Motor neuron (in vitro differentiated cells): ENCODE measurements at regions not wholly inside any gene's neighbourhood (a gene's known extent, or its start where the extent isn't known, plus 50 kb on each side); places are given as distances from the start of the nearest gene placed in this dataset.

Experiments used
- ATAC-seq, 8 experiments: fragments of 200-7000 bp; cut with Tn5 transposase; replicated peaks in 6 of 8; 2 replicates each; pipeline ENCODE4 v1.8.0; 2021; ENCODE audit warnings: mild to moderate bottlenecking in 8 of 8, moderate library complexity in 8 of 8
- H3K27ac ChIP-seq, 2 donors: fragments of 250-450 bp; sonication (Bioruptor Pico); 2 replicates each; pipeline ENCODE4 v1.9.0; 2021; ENCODE audit warnings: antibody characterized with exemption in 2 of 2, mild to moderate bottlenecking in 2 of 2, moderate library complexity in 1 of 2
- H3K4me1 ChIP-seq, 2 donors: fragments of 250-450 bp; sonication (Bioruptor Pico); replicated peaks in 1 of 2; 2 replicates each; pipeline ENCODE4 v1.6.1; 2021; ENCODE audit warnings: antibody characterized with exemption in 2 of 2, mild to moderate bottlenecking in 2 of 2, moderate library complexity in 1 of 2
- H3K4me3 ChIP-seq, 5 donors: fragments of 250-450 bp; sonication (Bioruptor Pico); 2 replicates each; pipeline ENCODE4 v1.9.0; 2021; ENCODE audit warnings: antibody characterized with exemption in 5 of 5, mild to moderate bottlenecking in 5 of 5, moderate library complexity in 4 of 5
- WGBS, 10 experiments: fragments of 450-650 bp; shearing (Covaris generic); methylation state at CpG; one replicate each; pipeline ENCODE4 v1.0.0; 2022; 5-methylcytosine and 5-hydroxymethylcytosine counted together
- in situ Hi-C, 9 experiments: fragments of 400-800 bp; cut with MboI; loops; one replicate each; pipeline ENCODE4 v1.15.0; 2021; ENCODE audit warnings: low sequenced_read_pairs in 9 of 9, low pct_unique_long_range_greater_than_20kb in 2 of 9; ENCODE audit not compliant: unreplicated experiment in 9 of 9

DNA sequence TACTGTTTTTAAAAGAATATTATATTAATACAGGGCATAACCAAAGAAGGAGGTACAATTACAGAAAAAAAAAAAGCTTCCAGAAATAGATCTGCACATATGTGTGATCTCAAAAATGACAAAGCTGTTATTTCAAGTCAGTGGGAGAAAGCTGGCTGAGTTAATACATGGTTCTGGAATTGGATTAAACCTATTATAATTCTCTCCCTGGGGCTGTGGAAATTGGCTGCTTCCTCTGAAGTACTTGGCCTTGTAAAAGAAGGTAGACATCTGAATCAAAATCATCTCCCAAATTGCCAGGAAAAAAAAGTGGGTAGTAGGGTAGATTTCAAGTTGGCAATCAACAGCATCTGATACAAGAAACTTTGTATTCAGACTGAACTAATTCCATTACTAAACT lies 723.9 kb upstream of the ALCAM start:
- in situ Hi-C loops = no loop called here
- Histone ChIP-seq H3K4me3 (no peak overlapping the region), H3K27ac (no peak overlapping the region), H3K4me1 (peaks cover 0 to 5% of the 10 kb centered on the region in 2 donors)
- no peak for ATAC-seq

DNA sequence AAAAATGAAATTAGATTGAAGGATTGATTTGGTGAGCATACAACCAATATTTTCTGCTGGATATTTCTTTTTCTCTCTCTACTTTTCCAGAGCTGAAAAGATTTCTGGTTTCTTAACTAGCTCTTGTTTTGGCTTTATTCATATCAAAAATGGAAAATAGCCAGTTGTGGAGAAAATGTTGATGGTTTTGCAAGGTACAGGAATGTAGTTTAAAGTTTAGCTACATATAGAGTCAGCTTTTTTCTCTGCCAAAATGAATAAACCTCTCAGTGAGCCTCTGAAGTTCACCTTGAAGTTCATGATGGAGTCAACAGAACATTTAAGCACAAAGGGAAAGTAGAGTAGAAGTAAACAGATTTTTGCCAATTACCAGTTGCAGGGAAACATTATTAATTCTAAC lies 720.5 kb upstream of the ALCAM start:
- peaks cover 0 to 5% of the 10 kb centered on the region in 2 donors for H3K4me1 ChIP-seq
- ATAC-seq = no peak
- in situ Hi-C loops = no loop called here
- H3K4me3 ChIP-seq = no peak overlapping the region
- H3K27ac ChIP-seq = no peak overlapping the region

GRCh38 chr3:104648823-104649222 lies 717.9 kb upstream of the ALCAM start:
- peaks cover 0 to 5% of the 10 kb centered on the region in 2 donors for H3K4me1 ChIP-seq
- H3K4me3 ChIP-seq = no peak overlapping the region
- WGBS, 10 experiments = 0 to 86% (median 43%) methylated on average over 1 of the region's 1 CpG; no CpG with 5 or more reads in 2 of the 10 experiments
- peak; percentile 25 to 71 (median 40) for ATAC-seq
- H3K27ac ChIP-seq = no peak overlapping the region
- in situ Hi-C loops = no loop called here

- 45 to 96% (median 82%) methylated on average over 2 to 5 of the region's 5 CpGs; no CpG with 5 or more reads in 1 of the 10 experiments for WGBS, 10 experiments
- in situ Hi-C loops = no loop called here
- peak in 2 of 8 experiments; percentile 43 to 87 for ATAC-seq
- Histone ChIP-seq H3K4me1 (no peaks in the 10 kb centered on the region), H3K4me3 (no peak overlapping the region), H3K27ac (no peak overlapping the region)
Measured at GRCh38 chr3:104669083-104669482, 697.6 kb upstream of the ALCAM start.

- ATAC-seq = no peak
- in situ Hi-C loops = no loop called here
- no peaks in the 10 kb centered on the region for H3K4me1 ChIP-seq
- H3K27ac ChIP-seq = no peak overlapping the region
- no peak overlapping the region for H3K4me3 ChIP-seq
- WGBS, 10 experiments = 45 to 100% (median 86%) methylated on average over 1 to 5 of the region's 5 CpGs; no CpG with 5 or more reads in 1 of the 10 experiments
Measured at GRCh38 chr3:104672331-104672730, 694.4 kb upstream of the ALCAM start.

- H3K4me1 ChIP-seq = no peaks in the 10 kb centered on the region
- in situ Hi-C loops = no loop called here
- WGBS, 10 experiments = 0 to 93% (median 74%) methylated on average over 1 to 2 of the region's 2 CpGs; no CpG with 5 or more reads in 2 of the 10 experiments
Measured at GRCh38 chr3:104673981-104674380, 692.7 kb upstream of the ALCAM start.

GRCh38 chr3:104676241-104676640 lies 690.5 kb upstream of the ALCAM start:
- 31 to 89% (median 75%) methylated on average over 1 to 3 of the region's 3 CpGs for WGBS, 10 experiments
- Histone ChIP-seq H3K4me3 (no peak overlapping the region), H3K27ac (no peak overlapping the region), H3K4me1 (no peaks in the 10 kb centered on the region)
- no peak for ATAC-seq
- in situ Hi-C loops = no loop called here

More at GRCh38 chr3:104673981-104674380, 692.7 kb upstream of the ALCAM start:
- Histone ChIP-seq H3K27ac (no peak overlapping the region), H3K4me3 (no peak overlapping the region)
- no peak for ATAC-seq

- Histone ChIP-seq H3K27ac (no peak overlapping the region), H3K4me3 (no peak overlapping the region), H3K4me1 (no peaks in the 10 kb centered on the region)
- no peak for ATAC-seq
- in situ Hi-C loops = no loop called here
- WGBS, 10 experiments = 80 to 100% (median 100%) methylated on average over 1 to 4 of the region's 4 CpGs; no CpG with 5 or more reads in 1 of the 10 experiments
Measured at GRCh38 chr3:104677932-104678331, 688.8 kb upstream of the ALCAM start.

- ATAC-seq = no peak
- in situ Hi-C loops = no loop called here
Measured at GRCh38 chr3:104685492-104685891, 681.2 kb upstream of the ALCAM start.

GRCh38 chr3:104687362-104687761 lies 679.3 kb upstream of the ALCAM start:
- Histone ChIP-seq H3K27ac (no peak overlapping the region), H3K4me1 (no peaks in the 10 kb centered on the region), H3K4me3 (no peak overlapping the region)
- no peak for ATAC-seq
- in situ Hi-C loops = no loop called here
- 83 to 100% (median 99%) methylated on average over 1 to 9 of the region's 11 CpGs; no CpG with 5 or more reads in 4 of the 10 experiments for WGBS, 10 experiments

More at GRCh38 chr3:104685492-104685891, 681.2 kb upstream of the ALCAM start:
- H3K4me3 ChIP-seq = no peak overlapping the region
- no peak overlapping the region for H3K27ac ChIP-seq
- no peaks in the 10 kb centered on the region for H3K4me1 ChIP-seq

DNA sequence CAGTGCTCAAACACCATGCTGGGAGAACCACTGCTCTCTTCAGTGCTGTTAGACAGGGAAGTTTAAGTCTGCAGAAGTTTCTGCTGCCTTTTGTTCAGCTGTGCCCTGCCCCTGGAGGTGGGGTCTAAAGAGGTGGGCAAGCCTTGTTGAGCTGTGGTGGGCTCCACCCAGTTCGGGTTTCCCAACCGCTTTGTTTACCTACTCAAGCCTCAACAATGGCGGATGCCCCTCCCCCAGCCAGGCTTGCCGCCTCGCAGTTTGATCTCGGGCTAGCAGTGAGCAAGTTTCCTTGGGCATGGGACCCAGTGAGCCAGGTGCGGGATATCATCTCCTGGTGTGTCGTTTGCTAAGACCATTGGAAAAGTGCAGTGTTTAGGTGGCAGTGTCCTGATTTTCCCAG lies 670.2 kb upstream of the ALCAM start:
- in situ Hi-C loops = no loop called here
- Histone ChIP-seq H3K4me3 (no peak overlapping the region), H3K27ac (no peak overlapping the region), H3K4me1 (no peaks in the 10 kb centered on the region)
- WGBS, 10 experiments = 60 to 100% (median 81%) methylated on average over 1 to 8 of the region's 8 CpGs; no CpG with 5 or more reads in 4 of the 10 experiments
- no peak for ATAC-seq

GRCh38 chr3:104711406-104711805 lies 655.3 kb upstream of the ALCAM start:
- no peaks in the 10 kb centered on the region for H3K4me1 ChIP-seq
- in situ Hi-C loops = no loop called here
- peak in 2 of 8 experiments; percentile 47 to 61 for ATAC-seq
- no peak overlapping the region for H3K27ac ChIP-seq
- 30 to 73% (median 46%) methylated on average over 4 to 6 of the region's 6 CpGs; no CpG with 5 or more reads in 1 of the 10 experiments for WGBS, 10 experiments
- no peak overlapping the region for H3K4me3 ChIP-seq

GRCh38 chr3:104715972-104716371 lies 650.7 kb upstream of the ALCAM start:
- no peak for ATAC-seq
- WGBS, 10 experiments = 63 to 100% (median 100%) methylated on average over 1 of the region's 1 CpG; no CpG with 5 or more reads in 1 of the 10 experiments
- in situ Hi-C loops = no loop called here
- no peak overlapping the region for H3K4me3 ChIP-seq
- no peak overlapping the region for H3K27ac ChIP-seq
- H3K4me1 ChIP-seq = no peaks in the 10 kb centered on the region

- ATAC-seq = peak in 2 of 8 experiments; percentile 35 to 66
- Histone ChIP-seq H3K4me1 (no peaks in the 10 kb centered on the region), H3K27ac (no peak overlapping the region), H3K4me3 (no peak overlapping the region)
- in situ Hi-C loops = no loop called here
- 29 to 98% (median 90%) methylated on average over 1 to 3 of the region's 3 CpGs for WGBS, 10 experiments
Measured at GRCh38 chr3:104717828-104718196, 648.9 kb upstream of the ALCAM start.
